ENCODE measurements at regions not wholly inside any gene's neighbourhood (a gene's known extent, or its start where the extent isn't known, plus 50 kb on each side); places are given as distances from the start of the nearest gene placed in this dataset.
A peak's percentile ranks its signal among the peaks of the same experiment; 100 is the strongest.

DNA sequence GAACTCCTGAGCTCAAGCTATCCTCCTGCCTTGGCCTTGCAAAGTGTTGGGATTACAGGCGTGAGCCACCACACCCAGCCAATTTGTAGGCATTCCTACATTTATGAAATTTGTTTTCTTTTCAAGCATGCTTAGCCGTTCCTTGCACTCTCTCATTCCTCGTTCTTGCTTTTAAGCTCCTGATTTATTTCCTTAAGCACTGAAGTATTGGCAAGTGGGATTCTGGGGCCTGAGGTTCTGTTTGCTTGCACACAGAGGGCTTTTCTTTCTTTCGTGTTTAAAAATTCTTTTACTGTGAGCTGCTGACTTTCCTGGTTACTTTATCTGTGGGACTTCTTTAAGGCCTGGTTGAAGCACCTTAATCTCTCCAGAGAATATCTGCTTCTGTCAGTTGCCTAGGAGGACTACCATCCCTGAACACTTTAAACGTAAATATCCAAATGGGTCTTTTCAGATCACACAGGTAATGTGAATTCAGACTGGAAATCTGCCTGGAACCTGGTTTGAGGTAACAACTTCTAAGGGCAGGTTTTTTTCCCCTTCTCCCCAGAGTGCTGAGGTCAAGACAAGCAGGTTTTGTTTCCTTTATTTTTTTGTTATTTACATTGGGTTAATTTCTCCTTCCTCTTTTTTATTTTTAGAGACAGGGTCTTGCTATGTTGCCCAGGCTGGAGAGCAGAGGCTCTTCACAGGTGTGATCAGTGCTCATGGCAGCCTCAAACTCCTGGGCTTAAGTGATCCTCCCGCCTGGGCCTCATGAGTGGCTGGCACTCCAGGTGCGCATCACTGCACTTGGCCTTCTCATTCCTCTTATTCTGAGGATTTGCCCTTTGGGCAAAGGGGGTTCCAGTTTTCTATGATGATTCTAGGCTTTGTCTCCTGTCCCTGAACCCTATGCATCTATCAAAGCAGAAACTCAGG is 102.9 kb downstream of the PFKFB3 start:
- DNase-seq = no peak

DNA sequence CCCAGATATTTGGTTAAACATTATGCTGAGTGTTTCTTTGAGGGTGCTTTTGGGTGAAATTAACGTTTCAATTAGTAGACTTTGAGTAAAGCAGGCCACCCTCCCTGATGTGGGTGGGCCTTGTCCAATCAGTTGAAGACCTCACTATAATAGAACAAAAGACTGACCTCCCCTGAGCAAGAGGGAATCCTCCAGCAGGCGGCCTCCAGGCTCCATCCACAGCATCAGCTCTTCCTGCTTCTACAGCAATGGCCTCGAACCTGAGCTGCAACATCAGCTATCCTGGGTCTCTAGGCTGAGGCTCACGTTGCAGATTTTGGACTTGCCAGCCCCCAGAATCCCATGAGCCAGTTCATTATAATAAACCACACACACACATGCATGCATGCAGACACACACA is 104.2 kb downstream of the PFKFB3 start:
- DNase-seq = no peak

DNA sequence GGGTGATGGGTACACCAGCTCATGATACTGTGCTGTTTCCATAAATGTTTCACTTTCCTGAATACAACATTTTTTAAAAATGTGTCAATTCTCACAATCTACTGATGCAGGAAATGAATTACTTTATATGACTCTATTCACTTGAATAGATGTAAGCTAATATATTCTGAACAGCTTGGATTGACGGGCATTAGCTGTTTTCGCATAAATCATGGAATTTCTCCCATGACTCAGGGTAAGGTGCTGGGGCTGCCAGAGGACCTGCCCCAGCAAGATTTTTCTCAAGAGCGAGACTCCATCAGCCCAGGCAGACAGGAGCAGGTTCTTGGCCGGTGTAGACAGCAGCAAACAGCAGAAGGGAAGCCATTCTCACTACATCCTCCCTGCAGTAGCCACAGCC is 107.1 kb downstream of the PFKFB3 start:
- no peak for DNase-seq

DNA sequence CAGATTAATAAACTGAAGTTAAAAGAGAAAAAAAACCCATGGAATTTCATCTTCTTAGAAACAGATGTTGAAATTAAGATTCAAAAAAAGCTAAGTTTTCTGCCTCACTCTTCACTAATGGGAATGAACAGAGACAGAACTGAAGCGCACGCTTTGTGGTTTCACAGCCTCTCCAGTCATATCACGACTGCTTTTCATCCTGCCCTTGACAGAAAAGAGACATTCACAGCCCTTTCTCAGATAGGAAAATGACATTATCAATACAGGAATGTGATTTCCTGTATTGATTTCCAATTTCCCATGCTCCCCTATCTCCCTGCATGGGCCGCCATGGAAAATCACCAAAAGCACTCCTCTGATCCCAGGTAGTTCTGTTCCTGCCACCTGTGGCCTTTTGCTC is 108.2 kb downstream of the PFKFB3 start:
- DNase-seq = no peak

DNA sequence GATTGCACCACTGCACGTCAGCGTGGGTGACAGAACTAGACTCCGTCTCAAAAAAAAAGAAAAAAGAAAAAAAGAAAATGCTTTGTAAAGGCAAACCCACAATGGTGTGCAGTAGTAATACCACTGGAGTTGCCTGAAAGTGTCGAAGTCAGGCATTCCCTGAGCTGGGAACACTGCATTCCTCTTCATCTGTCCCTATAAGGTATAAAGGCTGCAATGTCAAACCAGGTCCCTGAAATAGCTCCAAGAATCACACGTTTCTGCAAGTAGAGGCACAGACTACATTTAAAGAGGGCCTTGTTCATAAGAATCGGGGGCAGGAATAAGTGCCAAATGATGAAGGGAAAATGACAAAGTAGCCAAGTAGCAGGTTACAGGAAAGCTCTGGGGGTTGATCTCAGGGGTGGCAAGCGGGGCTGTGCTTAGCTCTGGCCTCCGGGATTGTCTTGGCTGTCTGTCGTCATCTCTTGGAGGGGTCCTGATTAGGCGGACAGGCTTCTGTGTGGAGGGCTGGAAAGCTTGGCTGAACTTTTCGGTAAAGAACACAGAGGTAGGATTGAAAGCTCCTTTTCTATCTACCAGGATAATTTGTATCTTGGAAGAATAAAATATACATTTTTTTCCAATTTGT is 109.1 kb downstream of the PFKFB3 start:
- DNase-seq = no peak

DNA sequence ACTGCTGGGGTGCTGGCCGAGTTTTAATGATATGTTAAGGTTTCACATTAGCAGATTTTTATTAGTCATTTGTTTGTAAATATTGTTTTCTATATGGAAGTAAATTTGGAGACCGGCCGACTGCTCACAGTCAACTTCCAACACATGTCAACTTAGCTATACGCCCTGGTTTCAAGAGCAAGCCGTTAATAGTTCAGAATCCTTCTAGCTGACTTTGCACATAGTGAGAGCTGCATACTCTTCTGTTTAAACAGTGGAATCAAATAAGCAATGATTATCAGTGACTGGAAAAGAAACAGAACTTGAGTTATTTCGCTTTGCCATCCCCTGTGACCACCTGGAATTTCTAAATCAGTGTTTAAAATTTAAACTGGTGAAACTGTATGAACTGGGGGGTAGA is 109.9 kb downstream of the PFKFB3 start:
- no peak for DNase-seq

DNA sequence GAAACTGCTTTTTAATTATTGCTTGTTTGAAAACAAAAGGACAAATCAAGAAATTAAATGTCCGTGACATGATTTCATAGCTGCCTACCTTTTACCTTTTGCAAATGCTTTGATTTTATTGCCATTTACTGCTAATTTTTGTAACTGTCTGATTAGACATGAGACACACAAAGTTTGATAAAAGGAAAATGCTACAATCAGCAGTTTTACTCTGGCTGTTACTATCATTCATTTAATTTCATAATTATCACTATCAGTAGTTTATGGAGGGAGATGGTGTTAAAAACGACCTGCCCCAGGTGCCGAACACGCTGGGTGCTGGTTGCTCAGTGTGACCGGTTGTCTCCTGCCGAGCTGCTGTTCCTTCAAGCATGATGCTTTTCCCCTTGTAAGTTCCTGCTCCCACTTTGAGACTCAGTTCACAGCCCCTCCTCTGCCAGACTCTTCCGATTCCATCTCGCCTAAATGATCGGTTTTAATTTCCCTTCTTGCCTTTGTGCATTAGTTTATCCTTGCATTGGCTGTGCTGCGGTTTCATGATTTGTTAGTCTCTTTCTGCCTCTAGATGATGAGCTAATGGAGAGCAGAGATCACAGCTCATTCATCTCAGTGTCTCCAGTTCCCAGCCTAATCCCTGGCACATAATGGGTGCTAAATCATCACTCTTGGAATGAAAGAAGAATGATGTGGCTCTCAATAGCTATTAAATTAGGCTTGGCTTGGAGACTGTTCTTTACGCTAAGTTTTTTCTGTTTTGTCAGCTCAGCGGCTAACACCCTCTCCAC is 110.6 kb downstream of the PFKFB3 start:
- DNase-seq = no peak

DNA sequence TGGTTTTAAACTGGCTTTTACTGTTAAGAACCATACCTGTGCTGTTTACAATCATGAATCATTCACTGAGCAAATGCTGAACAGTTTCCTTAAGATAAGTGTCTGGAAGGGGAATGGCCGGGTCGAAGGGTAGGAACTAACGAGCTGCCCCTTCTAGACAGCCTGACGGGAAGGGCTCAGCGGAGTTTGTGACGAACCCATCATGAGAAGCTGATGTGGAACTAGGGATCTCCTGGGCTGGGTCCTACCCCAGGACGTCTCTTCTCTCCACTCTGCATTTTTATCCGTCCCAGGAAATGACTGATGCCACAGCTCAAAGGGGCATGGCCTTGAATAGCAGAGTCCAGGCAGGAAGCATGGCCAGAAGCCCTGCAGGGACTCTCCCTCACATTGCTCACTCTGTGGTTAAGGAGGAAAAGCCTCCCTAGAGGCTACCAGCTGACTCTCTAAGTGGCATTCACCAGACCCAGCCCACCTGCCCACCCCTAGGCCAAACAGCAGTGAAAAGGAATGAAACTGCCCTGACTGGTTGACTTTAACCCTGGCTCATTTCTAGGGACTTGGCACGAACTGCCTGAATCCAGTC is 112.0 kb downstream of the PFKFB3 start:
- DNase-seq = no peak

DNA sequence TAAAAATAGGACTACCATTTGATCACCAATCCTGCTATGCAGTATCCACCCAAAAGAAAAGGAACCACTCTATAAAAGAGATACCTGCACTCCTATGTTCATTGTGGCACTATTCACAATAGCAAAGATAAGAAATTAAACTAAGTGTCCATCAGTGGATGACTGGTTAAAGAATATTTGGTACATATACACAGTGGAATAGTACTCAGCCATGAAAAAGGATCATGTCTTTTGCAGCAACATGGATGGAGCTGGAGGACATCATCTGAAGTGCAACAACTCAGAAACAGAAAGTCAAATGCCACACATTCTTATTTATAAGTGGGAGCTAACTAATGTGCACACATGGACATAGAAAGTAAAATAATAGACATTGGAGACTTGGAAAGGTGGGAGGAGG is 116.4 kb downstream of the PFKFB3 start:
- no peak for DNase-seq

DNA sequence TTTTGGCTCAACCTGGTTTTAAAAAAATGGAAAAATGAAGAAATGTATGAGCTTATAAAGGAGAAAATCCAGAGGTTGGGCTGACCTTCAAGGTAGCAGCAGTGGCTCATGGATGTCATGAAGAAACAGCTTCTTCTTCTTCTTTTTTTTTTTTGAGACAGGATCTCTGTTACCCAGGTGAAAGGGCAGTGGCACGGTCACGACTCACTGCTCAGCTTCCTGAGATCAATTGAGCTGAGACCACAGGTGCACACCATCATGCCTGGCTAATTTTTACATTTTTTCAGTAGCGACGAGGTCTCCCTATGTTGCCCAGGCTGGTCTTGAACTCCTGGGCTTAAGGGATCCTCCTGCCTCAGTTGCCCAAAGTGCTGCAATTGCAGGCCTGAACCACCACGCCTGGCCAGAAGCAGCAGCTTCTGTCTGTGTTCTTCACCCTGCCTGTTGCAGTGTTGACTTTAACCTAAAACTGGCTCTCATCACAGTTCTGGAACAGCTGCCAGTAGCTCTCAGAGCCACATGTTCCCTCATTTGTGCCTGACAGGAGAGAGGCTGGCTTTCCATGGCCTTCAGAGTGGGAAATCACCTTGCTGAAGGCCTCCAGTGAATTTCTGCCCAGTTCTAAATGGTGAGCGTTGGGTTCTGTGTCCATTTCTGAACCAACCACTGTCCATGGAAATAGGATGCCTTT is 117.7 kb downstream of the PFKFB3 start:
- no peak for DNase-seq

DNA sequence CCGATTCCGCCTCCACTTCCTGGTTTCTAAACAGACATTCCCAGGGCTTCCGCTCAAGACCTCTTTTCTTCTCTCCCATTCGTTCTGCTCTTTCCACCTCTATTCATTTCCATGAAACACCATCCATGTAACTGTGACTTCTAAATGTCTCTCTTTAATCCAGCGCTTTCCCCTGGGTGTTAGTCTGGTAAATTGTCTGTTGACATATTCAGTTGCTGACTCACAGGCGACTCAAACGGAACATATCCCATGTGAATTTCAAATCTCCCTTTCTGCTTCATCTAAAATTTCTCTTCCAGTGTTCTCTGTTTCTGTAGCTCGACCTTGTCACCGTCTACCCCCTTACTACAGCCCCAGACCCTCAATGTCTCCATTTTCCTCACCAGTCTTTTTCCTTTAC is 119.1 kb downstream of the PFKFB3 start:
- DNase-seq = peak; percentile 63

DNA sequence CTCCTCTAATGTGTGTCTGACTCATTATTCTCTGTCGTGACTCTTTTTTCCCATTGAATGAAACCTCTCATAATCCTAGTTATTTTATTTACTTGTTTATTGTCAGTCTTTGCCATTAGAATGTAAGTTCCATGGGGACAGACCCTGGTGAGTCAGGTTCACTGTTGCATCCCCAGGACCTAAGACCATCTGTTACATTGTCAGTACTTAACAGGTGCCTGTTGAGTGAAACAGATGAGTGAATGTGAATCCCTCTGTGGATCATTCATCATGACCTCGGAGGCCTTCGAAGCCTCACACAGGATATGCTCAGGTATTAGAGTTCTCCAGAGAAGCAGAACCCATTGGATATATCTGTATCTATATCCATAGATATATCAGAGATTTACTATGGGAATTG is 120.1 kb downstream of the PFKFB3 start:
- no peak for DNase-seq

DNA sequence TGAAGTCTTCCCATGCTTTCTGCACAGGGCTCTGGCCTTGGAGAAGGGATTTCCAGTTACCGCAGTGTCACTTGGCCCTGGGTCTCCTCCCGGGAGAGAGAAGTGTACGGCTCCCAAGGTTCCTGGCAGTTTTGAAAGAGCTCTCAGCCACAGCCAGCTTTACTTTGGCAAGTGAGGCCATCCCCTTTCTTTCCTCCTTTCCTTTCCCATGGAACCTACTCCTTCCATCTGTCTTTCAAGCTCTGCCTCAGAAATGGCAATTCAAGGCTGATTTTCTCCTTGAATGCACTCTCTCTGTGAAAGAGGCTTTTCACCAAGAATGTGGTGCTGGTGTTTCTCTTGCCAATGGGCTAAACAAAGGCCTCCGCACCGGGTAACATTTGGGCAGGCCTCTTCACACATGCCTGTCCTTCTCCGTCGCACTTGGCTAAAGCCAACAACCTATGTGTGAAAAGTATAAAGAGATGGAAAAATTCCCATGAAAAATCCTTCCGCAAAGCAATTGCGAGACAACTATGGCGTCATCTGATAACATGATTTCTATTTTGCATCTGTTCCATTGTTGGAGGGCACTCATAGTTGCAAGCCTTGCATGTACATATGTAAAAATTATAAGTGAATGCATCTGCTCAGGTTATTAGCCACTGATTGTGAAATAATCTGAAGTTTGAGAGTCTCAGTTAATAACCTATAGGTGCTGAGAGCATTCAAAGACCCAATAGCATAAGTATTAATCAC is 125.4 kb downstream of the PFKFB3 start:
- DNase-seq = no peak

DNA sequence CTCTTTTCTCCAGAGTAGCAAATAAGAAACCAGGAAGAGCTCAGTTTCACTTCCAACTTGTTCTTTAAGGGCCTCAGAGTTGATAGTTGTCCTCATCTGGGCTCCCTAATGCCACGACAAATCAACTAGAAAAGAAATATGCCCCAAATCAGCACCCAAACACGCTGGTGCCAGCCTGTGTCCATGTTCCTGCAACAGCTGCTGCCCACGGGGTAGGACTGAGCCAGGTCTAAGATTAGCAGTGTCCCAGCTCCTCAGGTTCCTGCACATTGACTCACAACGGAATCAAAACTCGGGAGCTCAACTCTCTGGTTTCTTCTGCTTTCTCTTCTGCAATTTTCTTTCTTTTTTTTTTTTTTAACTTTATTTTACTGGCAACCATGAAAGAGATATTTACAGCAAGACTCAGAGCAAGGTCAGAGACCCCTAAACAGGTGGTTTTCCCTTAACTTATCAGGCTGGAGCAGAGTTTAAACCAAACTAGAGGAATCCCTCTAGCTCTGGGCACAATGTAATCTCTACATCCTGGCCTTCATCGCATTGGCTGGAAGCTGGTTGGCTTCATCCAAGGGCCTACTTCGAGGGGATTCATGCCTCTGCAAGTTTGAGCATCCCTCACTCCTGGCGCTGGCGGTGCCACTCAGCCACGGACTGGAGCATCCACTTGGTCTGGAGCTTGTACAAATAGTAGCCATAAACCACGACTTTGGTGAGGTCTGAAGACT is 126.1 kb downstream of the PFKFB3 start:
- no peak for DNase-seq

DNA sequence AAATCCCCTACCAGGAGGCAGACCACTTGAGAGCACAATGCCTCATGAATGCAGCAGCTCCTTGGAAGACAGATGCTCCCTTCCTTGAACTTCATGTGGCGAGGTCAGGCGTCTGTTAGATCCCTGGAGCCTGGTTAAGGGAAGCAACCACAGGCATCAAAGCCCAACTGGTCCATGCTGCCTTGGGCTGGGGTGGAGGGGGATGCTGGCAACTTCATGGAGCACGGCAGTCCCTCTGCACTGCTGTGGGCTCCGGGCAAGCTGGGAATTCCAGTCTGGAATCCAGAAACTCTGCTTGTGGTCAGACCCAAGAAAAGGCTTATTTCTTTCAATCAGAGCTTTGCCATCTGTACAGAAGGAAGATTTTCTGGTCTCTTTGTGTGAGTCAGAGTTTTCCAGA is 130.4 kb downstream of the PFKFB3 start:
- DNase-seq = no peak

DNA sequence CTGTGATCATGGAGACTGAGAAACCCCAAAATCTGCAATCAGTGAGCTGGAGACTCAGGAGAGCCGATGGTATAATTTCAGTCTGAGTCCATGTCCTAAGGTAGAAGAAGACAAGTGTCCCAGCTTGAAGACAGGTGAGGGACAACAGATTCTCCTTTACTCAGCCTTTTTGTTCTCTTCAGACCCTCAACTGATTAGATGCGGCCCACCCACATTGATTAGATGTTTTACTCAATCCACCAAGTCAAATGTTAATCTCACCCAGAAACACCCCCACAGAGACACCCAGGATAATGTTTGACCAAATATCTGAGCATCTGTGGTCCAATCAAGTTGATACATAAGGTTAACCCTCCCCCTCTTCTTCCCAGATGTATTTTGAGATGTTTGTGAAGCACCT is 131.2 kb downstream of the PFKFB3 start:
- no peak for DNase-seq

DNA sequence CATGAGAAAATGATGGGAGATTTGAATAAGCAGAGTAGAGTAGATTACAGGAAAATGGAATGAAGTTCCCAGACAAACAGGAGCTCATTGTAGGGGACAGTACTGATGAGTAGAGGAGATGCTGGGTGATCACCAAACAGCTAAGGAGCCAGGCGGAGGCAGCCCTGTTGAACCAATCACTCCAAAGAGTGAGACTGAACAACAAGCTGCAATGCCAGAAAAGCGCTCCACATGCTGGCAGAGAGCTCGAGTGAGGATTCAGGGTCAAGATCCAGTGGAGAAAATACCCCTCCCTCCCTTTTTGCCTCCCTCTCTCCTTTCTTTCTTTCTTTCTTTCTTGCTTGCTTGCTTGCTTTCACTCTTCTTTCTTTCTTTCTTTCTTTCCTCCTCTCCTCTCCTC is 133.3 kb downstream of the PFKFB3 start:
- DNase-seq = no peak

DNA sequence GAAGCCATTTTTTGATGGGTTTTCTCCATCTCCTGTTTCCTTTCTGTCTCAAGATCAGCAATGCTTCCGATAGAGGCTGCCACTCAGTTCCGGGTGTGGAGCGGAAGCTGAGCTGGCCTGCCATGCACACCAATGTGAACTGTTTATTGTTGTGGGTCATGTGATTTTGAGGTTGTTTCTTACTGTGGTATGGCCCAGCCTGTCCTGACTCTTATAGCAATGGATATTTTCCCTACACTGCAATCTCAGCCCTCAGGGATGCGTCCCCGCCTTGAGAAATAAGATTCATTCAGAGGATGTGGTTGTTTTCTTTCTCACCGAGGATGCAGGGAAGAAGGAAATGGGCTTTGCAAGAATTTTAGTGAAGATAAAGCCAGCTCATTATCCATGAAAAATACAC is 134.7 kb downstream of the PFKFB3 start:
- no peak for DNase-seq

DNA sequence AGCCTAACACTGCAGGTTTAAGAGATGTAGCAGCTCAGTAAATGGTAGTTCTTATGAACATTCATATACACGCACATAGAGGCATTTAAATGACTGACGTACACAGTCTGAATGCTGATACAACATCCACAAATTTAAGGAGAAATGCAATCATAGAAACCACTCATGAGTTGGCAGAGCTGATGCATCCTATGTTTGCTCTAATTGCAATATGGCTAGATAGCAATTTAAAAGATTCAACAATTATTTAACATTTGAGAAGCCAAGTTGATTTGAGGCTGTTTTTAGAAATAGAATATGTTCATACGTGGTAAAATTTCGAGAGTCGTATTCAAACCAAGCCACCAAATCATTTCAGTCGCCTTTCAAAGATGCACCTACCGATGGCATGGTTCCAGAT is 135.6 kb downstream of the PFKFB3 start:
- no peak for DNase-seq

DNA sequence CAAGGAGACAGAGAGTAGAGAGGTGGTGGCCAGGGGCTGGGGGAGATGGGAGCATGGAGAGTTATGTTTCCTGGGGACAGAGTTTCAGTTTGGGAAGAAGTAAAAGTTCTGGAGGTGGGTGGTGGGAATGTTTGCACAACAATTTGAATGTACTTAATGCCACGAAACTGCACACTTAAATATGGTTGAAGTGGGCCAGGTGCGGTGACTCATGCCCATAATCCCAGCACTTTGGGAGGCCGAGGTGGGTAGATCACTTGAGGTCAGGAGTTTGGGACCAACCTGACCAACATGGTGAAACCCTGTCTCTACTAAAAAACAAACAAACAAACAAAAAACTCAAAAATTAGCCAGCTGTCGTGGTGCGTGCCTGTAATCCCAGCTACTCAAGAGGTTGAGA is 137.2 kb downstream of the PFKFB3 start:
- no peak for DNase-seq

DNA sequence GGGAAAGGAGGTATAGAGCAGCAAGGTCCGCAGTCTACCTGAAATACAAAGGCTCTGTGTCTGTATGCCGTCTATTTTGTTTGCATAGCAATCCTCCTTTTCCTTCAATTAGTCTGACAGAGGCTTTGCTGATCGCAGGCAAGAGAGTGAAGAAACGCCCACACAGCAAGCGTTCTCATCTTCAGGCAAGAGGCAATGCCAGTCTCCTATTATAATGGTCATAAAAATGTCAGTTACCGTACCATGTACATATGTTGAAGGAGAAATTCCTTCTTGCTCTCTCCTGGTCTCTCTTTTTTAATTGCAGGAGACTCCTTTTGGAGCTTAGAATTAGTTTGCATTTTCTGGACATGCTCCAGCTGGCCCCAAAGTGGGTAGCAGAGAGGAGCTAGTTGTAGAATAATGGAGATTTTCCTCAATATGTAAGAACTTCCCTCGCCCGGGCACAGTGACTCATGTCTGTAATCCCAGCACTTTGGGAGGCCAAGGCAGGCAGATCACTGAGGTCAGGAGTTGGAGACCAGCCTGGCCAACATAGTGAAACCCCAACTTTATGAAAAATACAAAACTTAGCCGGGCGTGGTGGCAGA is 139.5 kb downstream of the PFKFB3 start:
- DNase-seq = no peak

Measured in HCEC 1CT (cell line).